Endodermal cell (in vitro differentiated cells): ENCODE measurements at regions not wholly inside any gene's neighbourhood (a gene's known extent, or its start where the extent isn't known, plus 50 kb on each side); places are given as distances from the start of the nearest gene placed in this dataset.

ENCODE experiments used
- DNase-seq: peaks from one replicate; pipeline ENCODE4 v3.0.0-alpha.2; 2017
- H3K27ac ChIP-seq: 2 replicates; pipeline ENCODE4 v1.5.1; 2013; ENCODE audit warnings: mild to moderate bottlenecking, low read depth, low read length, moderate library complexity
- H3K27me3 ChIP-seq: 2 replicates; pipeline ENCODE4 v1.6.1; 2013; ENCODE audit warnings: mild to moderate bottlenecking, low read length, moderate library complexity; ENCODE audit not compliant: insufficient read depth, control insufficient read depth, poor library complexity, severe bottlenecking
- H3K36me3 ChIP-seq: 2 replicates; pipeline ENCODE4 v1.7.0; 2013; ENCODE audit warnings: mild to moderate bottlenecking, low read length, moderate library complexity; ENCODE audit not compliant: control insufficient read depth, insufficient read depth
- H3K4me1 ChIP-seq: one replicate; pipeline ENCODE4 v1.7.0; 2013; ENCODE audit warnings: low read length; ENCODE audit not compliant: control insufficient read depth, insufficient read depth
- H3K4me3 ChIP-seq: 2 replicates; pipeline ENCODE4 v1.5.1; 2013; ENCODE audit warnings: mild to moderate bottlenecking, low read length, moderate library complexity
- H3K9ac ChIP-seq: 2 replicates; pipeline ENCODE4 v1.6.1; 2013; ENCODE audit warnings: mild to moderate bottlenecking, low read length, moderate library complexity; ENCODE audit not compliant: poor library complexity, severe bottlenecking; ENCODE audit errors: extremely low read depth
- H3K9me3 ChIP-seq: 2 replicates; pipeline ENCODE4 v1.6.1; 2013; ENCODE audit warnings: mild to moderate bottlenecking, low read length, moderate library complexity; ENCODE audit not compliant: control insufficient read depth
- H3K27ac Mint-ChIP-seq: 2 replicates; pipeline ENCODE4 v1.8.0; 2020; ENCODE audit warnings: mixed read lengths
- H3K27me3 Mint-ChIP-seq: 2 replicates; pipeline ENCODE4 v1.8.0; 2021; ENCODE audit warnings: mild to moderate bottlenecking, mixed read lengths; ENCODE audit not compliant: insufficient read depth
- H3K36me3 Mint-ChIP-seq: 2 replicates; pipeline ENCODE4 v1.8.0; 2020; ENCODE audit warnings: low read depth, mixed read lengths
- H3K4me1 Mint-ChIP-seq: 2 replicates; pipeline ENCODE4 v1.8.0; 2020; ENCODE audit warnings: mixed read lengths
- H3K4me3 Mint-ChIP-seq: 2 replicates; pipeline ENCODE4 v1.8.0; 2020; ENCODE audit warnings: mild to moderate bottlenecking, moderate library complexity, mixed read lengths
- H3K9me3 Mint-ChIP-seq: 2 replicates; pipeline ENCODE4 v1.8.0; 2020; ENCODE audit warnings: mild to moderate bottlenecking, mixed read lengths
- WGBS, 2 experiments: methylation state at CpG; one replicate each; pipeline versions ENCODE4 v1.1.5 to v1.1.7; 2013; ENCODE audit warnings: missing lambda C conversion rate in 2 of 2, mixed read lengths in 1 of 2; ENCODE audit not compliant: insufficient coverage in 1 of 2, insufficient read length in 1 of 2; 5-methylcytosine and 5-hydroxymethylcytosine counted together
- TF ChIP-seq, protein P1 (sequence below): fragments of 200-600 bp; sonication (generic); conservative IDR thresholded peaks from 2 replicates; pipeline ENCODE4 v1.5.0; 2021; ENCODE audit warnings: antibody characterized with exemption, mild to moderate bottlenecking

DNA sequence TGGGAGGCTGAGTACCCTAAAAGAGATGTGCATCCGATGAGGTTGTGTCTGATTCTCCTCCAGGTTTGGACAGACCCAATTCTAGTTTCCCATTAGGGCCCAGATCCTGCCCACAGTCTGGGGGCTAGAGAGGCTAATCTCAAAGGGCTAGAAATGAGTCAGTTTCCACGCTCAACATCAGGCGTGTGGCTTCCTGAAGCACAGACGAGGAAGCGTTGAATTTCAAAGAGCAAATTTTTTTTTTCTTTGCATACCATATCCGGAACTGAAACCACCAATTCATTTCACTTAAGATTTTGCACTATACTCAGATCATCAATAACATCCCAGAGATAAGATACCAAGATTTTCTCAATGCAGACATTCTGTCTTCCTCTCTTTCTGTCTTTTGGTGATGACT, 173.8 kb upstream of the BCL6 start:
- H3K4me3 Mint-ChIP-seq, result no peak overlapping the region
- peaks cover 6% of the 10 kb centered on the region for H3K4me1 ChIP-seq
- no peak overlapping the region for H3K9ac ChIP-seq
- WGBS, 2 experiments, result 93% methylated on average over 5 to 6 of the region's 6 CpGs
- TF ChIP-seq, protein P1, sequence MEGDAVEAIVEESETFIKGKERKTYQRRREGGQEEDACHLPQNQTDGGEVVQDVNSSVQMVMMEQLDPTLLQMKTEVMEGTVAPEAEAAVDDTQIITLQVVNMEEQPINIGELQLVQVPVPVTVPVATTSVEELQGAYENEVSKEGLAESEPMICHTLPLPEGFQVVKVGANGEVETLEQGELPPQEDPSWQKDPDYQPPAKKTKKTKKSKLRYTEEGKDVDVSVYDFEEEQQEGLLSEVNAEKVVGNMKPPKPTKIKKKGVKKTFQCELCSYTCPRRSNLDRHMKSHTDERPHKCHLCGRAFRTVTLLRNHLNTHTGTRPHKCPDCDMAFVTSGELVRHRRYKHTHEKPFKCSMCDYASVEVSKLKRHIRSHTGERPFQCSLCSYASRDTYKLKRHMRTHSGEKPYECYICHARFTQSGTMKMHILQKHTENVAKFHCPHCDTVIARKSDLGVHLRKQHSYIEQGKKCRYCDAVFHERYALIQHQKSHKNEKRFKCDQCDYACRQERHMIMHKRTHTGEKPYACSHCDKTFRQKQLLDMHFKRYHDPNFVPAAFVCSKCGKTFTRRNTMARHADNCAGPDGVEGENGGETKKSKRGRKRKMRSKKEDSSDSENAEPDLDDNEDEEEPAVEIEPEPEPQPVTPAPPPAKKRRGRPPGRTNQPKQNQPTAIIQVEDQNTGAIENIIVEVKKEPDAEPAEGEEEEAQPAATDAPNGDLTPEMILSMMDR, result no peak
- DNase-seq, result no peak
- no peak overlapping the region for H3K27ac ChIP-seq
- H3K27me3 Mint-ChIP-seq, result peaks cover 26% of the 10 kb centered on the region
- peaks cover 20% of the 10 kb centered on the region for H3K27me3 ChIP-seq
- H3K36me3 Mint-ChIP-seq, result no peaks in the 10 kb centered on the region
- H3K36me3 ChIP-seq, result no peaks in the 10 kb centered on the region
- no peak overlapping the region for H3K27ac Mint-ChIP-seq
- peaks cover 1% of the 10 kb centered on the region for H3K9me3 ChIP-seq
- peaks cover 7% of the 10 kb centered on the region for H3K9me3 Mint-ChIP-seq
- peaks cover 15% of the 10 kb centered on the region for H3K4me1 Mint-ChIP-seq
- no peak overlapping the region for H3K4me3 ChIP-seq

DNA sequence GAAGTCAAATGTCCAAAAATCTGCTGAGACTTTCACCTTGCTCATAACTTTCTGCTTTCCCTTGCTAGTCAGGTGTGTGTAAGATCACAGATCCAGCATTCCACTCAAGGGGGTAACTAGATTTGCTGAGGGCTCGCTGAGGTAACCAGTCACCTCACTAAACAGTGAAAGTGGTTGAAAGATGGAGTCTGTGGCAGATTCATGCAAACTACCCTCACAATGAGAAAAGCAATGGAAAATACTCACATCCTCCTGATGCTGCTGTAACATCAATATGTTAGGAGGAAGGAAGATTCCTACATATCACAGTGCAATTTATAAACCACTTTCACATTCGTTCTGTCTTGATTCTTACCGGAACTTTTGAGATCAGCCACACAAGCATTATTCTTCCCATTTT, 174.3 kb upstream of the BCL6 start:
- Histone ChIP-seq H3K36me3 (no peaks in the 10 kb centered on the region), H3K4me1 (peaks cover 6% of the 10 kb centered on the region), H3K27ac (no peak overlapping the region), H3K9me3 (peaks cover 6% of the 10 kb centered on the region), H3K9ac (no peak overlapping the region), H3K4me3 (no peak overlapping the region), H3K27me3 (peaks cover 18% of the 10 kb centered on the region)
- Mint-ChIP-seq H3K4me1 (peaks cover 15% of the 10 kb centered on the region), H3K27ac (no peak overlapping the region), H3K9me3 (peaks cover 11% of the 10 kb centered on the region), H3K36me3 (no peaks in the 10 kb centered on the region), H3K27me3 (peaks cover 26% of the 10 kb centered on the region), H3K4me3 (no peak overlapping the region)
- no peak for DNase-seq
- TF ChIP-seq, protein P1, result no peak
- WGBS, 2 experiments, result 89% methylated on average over 3 of the region's 3 CpGs; no CpG with 5 or more reads in 1 of the 2 experiments

DNA sequence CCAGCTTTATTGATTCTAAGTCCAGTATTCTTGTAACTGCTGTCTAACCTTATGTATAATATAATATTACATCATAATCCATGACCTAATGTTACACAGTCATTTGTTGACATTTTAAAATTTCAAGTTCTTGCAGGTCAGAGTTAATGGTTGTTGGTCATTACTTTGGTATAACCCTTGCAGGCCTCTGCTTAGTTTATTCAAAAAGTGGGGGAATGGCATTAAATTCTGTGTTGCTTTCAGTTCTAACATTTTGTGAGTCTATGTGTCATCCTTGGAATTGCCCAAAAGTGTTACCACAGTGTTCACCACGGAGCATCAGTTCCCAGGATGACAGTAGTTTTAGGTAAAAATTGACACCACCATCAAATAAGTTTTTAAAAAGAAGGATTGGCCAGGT, 174.8 kb upstream of the BCL6 start:
- Mint-ChIP-seq H3K4me1 (peaks cover 15% of the 10 kb centered on the region), H3K36me3 (no peaks in the 10 kb centered on the region), H3K4me3 (no peak overlapping the region), H3K9me3 (peaks cover 15% of the 10 kb centered on the region), H3K27me3 (peaks cover 26% of the 10 kb centered on the region), H3K27ac (no peak overlapping the region)
- Histone ChIP-seq H3K9ac (no peak overlapping the region), H3K27ac (no peak overlapping the region), H3K4me1 (peaks cover 6% of the 10 kb centered on the region), H3K4me3 (no peak overlapping the region), H3K27me3 (peaks cover 15% of the 10 kb centered on the region), H3K36me3 (no peaks in the 10 kb centered on the region), H3K9me3 (peaks cover 11% of the 10 kb centered on the region)
- 63 to 96% methylated on average over 1 of the region's 1 CpG for WGBS, 2 experiments
- TF ChIP-seq, protein P1, result no peak
- no peak for DNase-seq
